Neural progenitor cell (in vitro differentiated cells): ENCODE measurements at regions not wholly inside any gene's neighbourhood (a gene's known extent, or its start where the extent isn't known, plus 50 kb on each side); places are given as distances from the start of the nearest gene placed in this dataset.
A peak's percentile ranks its signal among the peaks of the same experiment; 100 is the strongest.

Experiments used
- DNase-seq: peaks from one replicate; pipeline ENCODE4 v3.0.0-alpha.2; 2016; ENCODE audit warnings: low spot score
- H2AFZ ChIP-seq: fragments of 200-600 bp; sonication (generic); replicated peaks from 2 replicates; pipeline ENCODE4 v1.6.1; 2016; ENCODE audit warnings: antibody characterized with exemption
- H3F3A ChIP-seq: fragments of 200-600 bp; sonication (generic); 2 replicates; pipeline ENCODE4 v1.6.1; 2016; ENCODE audit warnings: antibody characterized with exemption, low read depth
- H3K27ac ChIP-seq: fragments of 200-600 bp; sonication (generic); 2 replicates; pipeline ENCODE4 v1.5.1; 2016; ENCODE audit warnings: mild to moderate bottlenecking
- H3K27me3 ChIP-seq: fragments of 200-600 bp; sonication (generic); 2 replicates; pipeline ENCODE4 v1.6.1; 2016; ENCODE audit warnings: mild to moderate bottlenecking, moderate library complexity
- H3K36me3 ChIP-seq: fragments of 200-600 bp; sonication (generic); 2 replicates; pipeline ENCODE4 v1.5.1; 2016
- H3K4me1 ChIP-seq: fragments of 200-600 bp; sonication (generic); 2 replicates; pipeline ENCODE4 v1.6.1; 2016; ENCODE audit warnings: mixed run types
- H3K4me2 ChIP-seq: fragments of 200-600 bp; sonication (generic); 2 replicates; pipeline ENCODE4 v1.6.1; 2016
- H3K4me3 ChIP-seq: fragments of 200-600 bp; sonication (generic); 2 replicates; pipeline ENCODE4 v1.5.1; 2016
- H3K79me2 ChIP-seq: fragments of 200-600 bp; sonication (generic); 2 replicates; pipeline ENCODE4 v1.6.1; 2016; ENCODE audit warnings: low read depth
- H3K9ac ChIP-seq: fragments of 200-600 bp; sonication (generic); 2 replicates; pipeline ENCODE4 v1.6.1; 2016
- H3K9me3 ChIP-seq: fragments of 200-600 bp; sonication (generic); 2 replicates; pipeline ENCODE4 v1.5.1; 2016; ENCODE audit warnings: low read depth
- H4K20me1 ChIP-seq: fragments of 200-600 bp; sonication (generic); 2 replicates; pipeline ENCODE4 v1.6.1; 2016; ENCODE audit warnings: low read depth
- H3K27ac Mint-ChIP-seq: 3 replicates; pipeline ENCODE4 v1.8.0; 2021; ENCODE audit warnings: mixed read lengths
- H3K27me3 Mint-ChIP-seq: 2 replicates; pipeline ENCODE4 v1.8.0; 2022; ENCODE audit warnings: low read depth, mild to moderate bottlenecking, inconsistent platforms, moderate library complexity, mixed read lengths; ENCODE audit not compliant: insufficient read depth
- H3K36me3 Mint-ChIP-seq: 3 replicates; pipeline ENCODE4 v1.8.0; 2021; ENCODE audit warnings: mixed read lengths
- H3K4me1 Mint-ChIP-seq: 3 replicates; pipeline ENCODE4 v1.8.0; 2021; ENCODE audit warnings: mixed read lengths
- H3K4me3 Mint-ChIP-seq: 3 replicates; pipeline ENCODE4 v1.8.0; 2021; ENCODE audit warnings: mild to moderate bottlenecking, moderate library complexity, mixed read lengths
- H3K9me3 Mint-ChIP-seq: 3 replicates; pipeline ENCODE4 v1.8.0; 2020; ENCODE audit warnings: mixed read lengths
- CTCF ChIP-seq: fragments of 200-600 bp; sonication (generic); IDR thresholded peaks from 2 replicates; pipeline ENCODE4 v1.5.1; 2017; ENCODE audit warnings: antibody characterized with exemption, mild to moderate bottlenecking
- EZH2 ChIP-seq: fragments of 200-600 bp; sonication (generic); IDR thresholded peaks from 2 replicates; pipeline ENCODE4 v1.6.1; 2017; ENCODE audit warnings: antibody characterized with exemption, mild to moderate bottlenecking, moderate library complexity
- EZH2phosphoT487 ChIP-seq: fragments of 200-600 bp; sonication (generic); IDR thresholded peaks from 2 replicates; pipeline ENCODE4 v1.6.1; 2017; ENCODE audit warnings: antibody characterized with exemption

- no peak overlapping the region for H3K4me3 ChIP-seq
- Mint-ChIP-seq H3K27ac (no peak overlapping the region), H3K27me3 (no peaks in the 10 kb centered on the region), H3K4me3 (no peak overlapping the region), H3K9me3 (peaks cover 3% of the 10 kb centered on the region), H3K36me3 (no peaks in the 10 kb centered on the region), H3K4me1 (no peaks in the 10 kb centered on the region)
- H3K4me2 ChIP-seq, result no peak overlapping the region
- peak overlapping the region; percentile 79 for H2AFZ ChIP-seq
- peak; percentile 21 for DNase-seq
- peaks cover 8% of the 10 kb centered on the region for H3K4me1 ChIP-seq
- no peaks in the 10 kb centered on the region for H3K36me3 ChIP-seq
- H3K27ac ChIP-seq, result no peak overlapping the region
- TF ChIP-seq CTCF (no peak), EZH2phosphoT487 (no peak), EZH2 (no peak)
- no peaks in the 10 kb centered on the region for H3K9me3 ChIP-seq
- no peaks in the 10 kb centered on the region for H3K27me3 ChIP-seq
- no peaks in the 10 kb centered on the region for H4K20me1 ChIP-seq
- no peak overlapping the region for H3K9ac ChIP-seq
- H3F3A ChIP-seq, result no peaks in the 10 kb centered on the region
- H3K79me2 ChIP-seq, result no peaks in the 10 kb centered on the region
These were observed 1458.3 kb upstream of the TENM3 start for GRCh38 chr4:180784940-180785339.

- peaks cover 18% of the 10 kb centered on the region for H3K4me1 ChIP-seq
- TF ChIP-seq EZH2phosphoT487 (no peak), CTCF (no peak), EZH2 (no peak)
- no peaks in the 10 kb centered on the region for H3K36me3 Mint-ChIP-seq
- no peak overlapping the region for H3K4me3 ChIP-seq
- no peaks in the 10 kb centered on the region for H3K79me2 ChIP-seq
- peaks cover 8% of the 10 kb centered on the region for H3K4me1 Mint-ChIP-seq
- H3K36me3 ChIP-seq, result no peaks in the 10 kb centered on the region
- DNase-seq, result no peak
- H3K9ac ChIP-seq, result no peak overlapping the region
- H2AFZ ChIP-seq, result no peak overlapping the region
- H3K9me3 Mint-ChIP-seq, result peaks cover 2% of the 10 kb centered on the region
- no peak overlapping the region for H3K4me3 Mint-ChIP-seq
- H3K27me3 ChIP-seq, result no peaks in the 10 kb centered on the region
- no peaks in the 10 kb centered on the region for H3K27me3 Mint-ChIP-seq
- H3K4me2 ChIP-seq, result no peak overlapping the region
- H3F3A ChIP-seq, result no peaks in the 10 kb centered on the region
- H4K20me1 ChIP-seq, result no peaks in the 10 kb centered on the region
- H3K27ac ChIP-seq, result no peak overlapping the region
- no peaks in the 10 kb centered on the region for H3K9me3 ChIP-seq
- no peak overlapping the region for H3K27ac Mint-ChIP-seq
These were observed 1454.5 kb upstream of the TENM3 start for GRCh38 chr4:180788729-180789128.

- Mint-ChIP-seq H3K4me3 (no peak overlapping the region), H3K36me3 (no peaks in the 10 kb centered on the region), H3K27me3 (no peaks in the 10 kb centered on the region), H3K4me1 (peaks cover 8% of the 10 kb centered on the region), H3K9me3 (peaks cover 2% of the 10 kb centered on the region), H3K27ac (no peak overlapping the region)
- Histone ChIP-seq H2AFZ (no peak overlapping the region), H4K20me1 (no peaks in the 10 kb centered on the region), H3K79me2 (no peaks in the 10 kb centered on the region), H3K27ac (no peak overlapping the region), H3K4me1 (peaks cover 14% of the 10 kb centered on the region), H3K4me2 (no peak overlapping the region), H3F3A (no peaks in the 10 kb centered on the region), H3K27me3 (no peaks in the 10 kb centered on the region), H3K36me3 (no peaks in the 10 kb centered on the region), H3K9ac (no peak overlapping the region), H3K9me3 (no peaks in the 10 kb centered on the region), H3K4me3 (no peak overlapping the region)
- DNase-seq, result no peak
- TF ChIP-seq EZH2 (no peak), EZH2phosphoT487 (no peak), CTCF (no peak)
These were observed 1453.3 kb upstream of the TENM3 start for GRCh38 chr4:180789929-180790328.

GRCh38 chr4:180790471-180790870 lies 1452.7 kb upstream of the TENM3 start:
- no peak overlapping the region for H3K27ac Mint-ChIP-seq

More at GRCh38 chr4:180790471-180790870, 1452.7 kb upstream of the TENM3 start:
- TF ChIP-seq CTCF (no peak), EZH2phosphoT487 (no peak), EZH2 (no peak)
- Histone ChIP-seq H3K9ac (no peak overlapping the region), H3K79me2 (no peaks in the 10 kb centered on the region), H3K27me3 (no peaks in the 10 kb centered on the region), H3K4me1 (peaks cover 10% of the 10 kb centered on the region), H3K9me3 (no peaks in the 10 kb centered on the region), H4K20me1 (no peaks in the 10 kb centered on the region), H3F3A (no peaks in the 10 kb centered on the region), H3K4me2 (no peak overlapping the region), H3K27ac (no peak overlapping the region), H2AFZ (no peak overlapping the region), H3K4me3 (no peak overlapping the region), H3K36me3 (no peaks in the 10 kb centered on the region)
- peaks cover 2% of the 10 kb centered on the region for H3K9me3 Mint-ChIP-seq
- H3K27me3 Mint-ChIP-seq, result no peaks in the 10 kb centered on the region
- no peak for DNase-seq
- H3K4me3 Mint-ChIP-seq, result no peak overlapping the region
- H3K4me1 Mint-ChIP-seq, result peaks cover 8% of the 10 kb centered on the region
- H3K36me3 Mint-ChIP-seq, result no peaks in the 10 kb centered on the region
